Vagina (tissue), 2 donors: ENCODE measurements at regions not wholly inside any gene's neighbourhood (a gene's known extent, or its start where the extent isn't known, plus 50 kb on each side); places are given as distances from the start of the nearest gene placed in this dataset.

ENCODE experiments used
- DNase-seq, 2 donors: peaks; one replicate each; pipeline ENCODE4 v3.0.0-alpha.2; 2017; ENCODE audit errors: extremely low spot score in 2 of 2
- H3K27ac ChIP-seq: fragments of 200-600 bp; sonication (generic); one replicate; pipeline ENCODE4 v1.5.1; 2019
- H3K27me3 ChIP-seq: fragments of 200-600 bp; sonication (generic); one replicate; pipeline ENCODE4 v1.5.1; 2019
- H3K36me3 ChIP-seq, 2 donors: fragments of 200-600 bp; sonication (generic); one replicate each; pipeline ENCODE4 v1.5.1; 2017 to 2019
- H3K4me1 ChIP-seq: fragments of 200-600 bp; sonication (generic); one replicate; pipeline ENCODE4 v1.5.1; 2019
- H3K4me3 ChIP-seq, 2 donors: fragments of 200-600 bp; sonication (generic); 1 replicate in 1 of 2; 2 replicates in 1 of 2; pipeline ENCODE4 v1.5.1; 2016 to 2019
- H3K9me3 ChIP-seq: fragments of 200-600 bp; sonication (generic); one replicate; pipeline ENCODE4 v1.5.1; 2019
- POLR2A ChIP-seq, 2 donors: fragments of 450-650 bp; IDR thresholded peaks; one replicate each; pipeline ENCODE4 v1.6.1; 2017; ENCODE audit warnings: antibody characterized with exemption in 2 of 2, mild to moderate bottlenecking in 2 of 2, moderate library complexity in 2 of 2
- POLR2AphosphoS5 ChIP-seq, 2 donors: sonication (generic); formaldehyde crosslinking; IDR thresholded peaks; one replicate each; pipeline ENCODE4 v1.9.0; 2017; ENCODE audit warnings: antibody characterized with exemption in 2 of 2, mild to moderate bottlenecking in 2 of 2, low read depth in 1 of 2; ENCODE audit not compliant: insufficient read depth in 1 of 2
- intact Hi-C: fragments of 100-400 bp; cut with DNase I; formaldehyde crosslinking; loops from one replicate; pipeline ENCODE4 v1.15.1; 2023
- TF ChIP-seq, protein P1 (sequence below), 3 experiments: fragments of 450-650 bp in 2 of 3; fragments of 200-600 bp in 1 of 3; sonication (generic) in 1 of 3; IDR thresholded peaks; one replicate each; pipeline ENCODE4 v1.5.1; 2017 to 2019; ENCODE audit warnings: antibody characterized with exemption in 3 of 3, mild to moderate bottlenecking in 2 of 3, moderate library complexity in 2 of 3

DNA sequence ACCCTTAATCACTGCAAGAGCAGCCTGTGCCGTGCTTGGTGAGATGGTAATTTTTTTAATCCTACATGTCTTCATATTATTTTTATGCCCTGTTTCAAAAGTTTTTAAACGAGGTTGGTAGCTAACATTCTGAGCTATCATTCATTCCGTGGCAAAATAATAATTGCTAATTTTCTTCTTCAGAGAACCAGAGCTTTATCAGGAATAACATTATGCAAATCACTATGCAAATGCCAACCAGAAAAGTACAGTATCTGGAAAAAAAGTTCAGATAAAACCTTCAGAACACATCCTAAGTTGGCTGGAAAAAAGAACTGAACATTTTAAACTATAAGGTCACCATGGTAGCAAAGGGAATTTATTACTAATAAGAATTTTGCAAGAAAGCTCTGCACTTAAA is 165.1 kb upstream of the NABP1 start:
- intact Hi-C loops, result no loop called here

DNA sequence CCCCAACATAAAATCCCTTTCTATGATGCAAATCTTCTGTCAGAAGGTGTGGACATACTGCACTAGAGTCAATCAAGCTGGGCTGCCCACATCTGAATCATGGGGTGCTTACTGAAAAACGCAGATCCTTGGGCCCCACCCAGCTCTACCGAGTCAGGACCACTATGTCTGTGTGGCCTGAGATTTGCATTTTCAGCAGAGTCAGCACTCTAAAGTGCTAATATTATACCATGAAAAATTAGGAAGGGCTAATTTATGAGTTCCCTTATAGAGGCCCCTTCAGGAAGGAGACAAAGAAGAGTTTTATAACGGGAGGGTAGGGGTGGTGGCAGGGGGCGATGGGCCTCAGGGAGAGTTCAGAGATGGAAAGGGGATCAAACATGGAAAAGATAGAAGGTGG is 163.3 kb upstream of the NABP1 start:
- TF ChIP-seq POLR2A (IDR thresholded peaks at IDR 0.05) (no peak), POLR2AphosphoS5 (IDR thresholded peaks at IDR 0.05; ENCODE audit: insufficient read depth in 1 of 2, low read depth in 1 of 2) (no peak)
- TF ChIP-seq, protein P1, sequence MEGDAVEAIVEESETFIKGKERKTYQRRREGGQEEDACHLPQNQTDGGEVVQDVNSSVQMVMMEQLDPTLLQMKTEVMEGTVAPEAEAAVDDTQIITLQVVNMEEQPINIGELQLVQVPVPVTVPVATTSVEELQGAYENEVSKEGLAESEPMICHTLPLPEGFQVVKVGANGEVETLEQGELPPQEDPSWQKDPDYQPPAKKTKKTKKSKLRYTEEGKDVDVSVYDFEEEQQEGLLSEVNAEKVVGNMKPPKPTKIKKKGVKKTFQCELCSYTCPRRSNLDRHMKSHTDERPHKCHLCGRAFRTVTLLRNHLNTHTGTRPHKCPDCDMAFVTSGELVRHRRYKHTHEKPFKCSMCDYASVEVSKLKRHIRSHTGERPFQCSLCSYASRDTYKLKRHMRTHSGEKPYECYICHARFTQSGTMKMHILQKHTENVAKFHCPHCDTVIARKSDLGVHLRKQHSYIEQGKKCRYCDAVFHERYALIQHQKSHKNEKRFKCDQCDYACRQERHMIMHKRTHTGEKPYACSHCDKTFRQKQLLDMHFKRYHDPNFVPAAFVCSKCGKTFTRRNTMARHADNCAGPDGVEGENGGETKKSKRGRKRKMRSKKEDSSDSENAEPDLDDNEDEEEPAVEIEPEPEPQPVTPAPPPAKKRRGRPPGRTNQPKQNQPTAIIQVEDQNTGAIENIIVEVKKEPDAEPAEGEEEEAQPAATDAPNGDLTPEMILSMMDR (IDR thresholded peaks at IDR 0.05), result no peak
- intact Hi-C loops, result loop anchor here (5.0 kb wide), 1 partner anchor 347 kb away; no protein-coding TSS in a partner anchor

More for the DNA sequence above, 165.1 kb upstream of the NABP1 start:
- H3K4me1 ChIP-seq, result no peaks in the 10 kb centered on the region
- DNase-seq, result no peak
- no peaks in the 10 kb centered on the region for H3K9me3 ChIP-seq
- TF ChIP-seq POLR2A (IDR thresholded peaks at IDR 0.05) (no peak), POLR2AphosphoS5 (IDR thresholded peaks at IDR 0.05; ENCODE audit: insufficient read depth in 1 of 2, low read depth in 1 of 2) (no peak)
- TF ChIP-seq, protein P1 (IDR thresholded peaks at IDR 0.05), result no peak
- H3K27ac ChIP-seq, result no peak overlapping the region
- no peaks in the 10 kb centered on the region for H3K27me3 ChIP-seq
- no peak overlapping the region for H3K4me3 ChIP-seq
- H3K36me3 ChIP-seq, result no peaks in the 10 kb centered on the region

DNA sequence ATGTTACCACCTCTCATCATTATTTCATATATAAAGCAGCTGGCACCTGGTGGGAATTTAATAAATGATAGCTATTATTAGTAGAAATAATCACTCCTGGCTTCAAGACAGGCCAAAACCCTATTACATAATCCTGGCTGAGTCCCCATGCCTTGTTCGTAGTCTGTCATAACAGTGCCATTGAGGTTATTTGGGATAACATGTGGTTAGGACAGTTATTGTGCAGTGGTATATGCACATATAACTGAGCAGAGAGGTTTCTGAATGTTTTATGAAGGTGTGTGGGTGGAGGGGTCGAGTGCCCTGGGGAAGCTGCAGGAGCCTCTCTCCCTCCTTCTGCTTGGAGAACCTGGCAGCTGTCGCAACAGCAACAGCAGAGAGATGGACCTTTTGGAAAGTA is 162.4 kb upstream of the NABP1 start:
- Histone ChIP-seq H3K4me3 (no peak overlapping the region), H3K27me3 (no peaks in the 10 kb centered on the region), H3K36me3 (no peaks in the 10 kb centered on the region), H3K4me1 (no peaks in the 10 kb centered on the region), H3K9me3 (no peaks in the 10 kb centered on the region), H3K27ac (no peak overlapping the region)
- intact Hi-C loops, result loop anchor here (5.0 kb wide), 1 partner anchor 348 kb away; no protein-coding TSS in a partner anchor
- no peak for DNase-seq
- TF ChIP-seq POLR2A (IDR thresholded peaks at IDR 0.05) (no peak), POLR2AphosphoS5 (IDR thresholded peaks at IDR 0.05; ENCODE audit: insufficient read depth in 1 of 2, low read depth in 1 of 2) (no peak)
- TF ChIP-seq, protein P1 (IDR thresholded peaks at IDR 0.05), result no peak

More for the DNA sequence above, 163.3 kb upstream of the NABP1 start:
- no peaks in the 10 kb centered on the region for H3K9me3 ChIP-seq
- H3K36me3 ChIP-seq, result no peaks in the 10 kb centered on the region
- no peaks in the 10 kb centered on the region for H3K4me1 ChIP-seq
- DNase-seq, result no peak
- no peak overlapping the region for H3K27ac ChIP-seq
- H3K4me3 ChIP-seq, result no peak overlapping the region
- no peaks in the 10 kb centered on the region for H3K27me3 ChIP-seq

DNA sequence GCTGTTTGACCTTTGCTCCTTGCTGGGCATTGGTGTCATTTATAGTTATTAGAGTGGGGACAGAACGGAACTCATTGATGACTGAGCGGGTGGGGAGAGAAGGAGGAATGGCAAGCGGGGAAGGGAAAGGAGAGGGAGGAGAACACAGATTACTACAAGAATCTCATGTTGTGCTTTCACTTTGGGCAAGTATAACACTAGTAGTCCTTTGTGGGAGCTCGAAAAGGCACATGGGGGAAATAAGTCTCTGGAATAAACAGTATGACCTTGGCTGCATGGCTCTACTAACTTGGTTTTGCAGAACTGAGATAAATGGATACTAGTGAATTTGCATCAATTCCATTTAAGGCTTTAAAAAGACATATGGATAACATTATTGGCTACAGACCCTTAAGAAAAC is 161.7 kb upstream of the NABP1 start:
- Histone ChIP-seq H3K27ac (no peak overlapping the region), H3K27me3 (no peaks in the 10 kb centered on the region), H3K36me3 (no peaks in the 10 kb centered on the region), H3K4me1 (no peaks in the 10 kb centered on the region), H3K4me3 (no peak overlapping the region), H3K9me3 (no peaks in the 10 kb centered on the region)
- TF ChIP-seq POLR2AphosphoS5 (IDR thresholded peaks at IDR 0.05; ENCODE audit: insufficient read depth in 1 of 2, low read depth in 1 of 2), result no peak
- TF ChIP-seq, protein P1 (IDR thresholded peaks at IDR 0.05), result no peak
- no peak for TF ChIP-seq POLR2A (IDR thresholded peaks at IDR 0.05)
- intact Hi-C loops, result loop anchor here (5.0 kb wide), 1 partner anchor 349 kb away; no protein-coding TSS in a partner anchor
- no peak for DNase-seq

DNA sequence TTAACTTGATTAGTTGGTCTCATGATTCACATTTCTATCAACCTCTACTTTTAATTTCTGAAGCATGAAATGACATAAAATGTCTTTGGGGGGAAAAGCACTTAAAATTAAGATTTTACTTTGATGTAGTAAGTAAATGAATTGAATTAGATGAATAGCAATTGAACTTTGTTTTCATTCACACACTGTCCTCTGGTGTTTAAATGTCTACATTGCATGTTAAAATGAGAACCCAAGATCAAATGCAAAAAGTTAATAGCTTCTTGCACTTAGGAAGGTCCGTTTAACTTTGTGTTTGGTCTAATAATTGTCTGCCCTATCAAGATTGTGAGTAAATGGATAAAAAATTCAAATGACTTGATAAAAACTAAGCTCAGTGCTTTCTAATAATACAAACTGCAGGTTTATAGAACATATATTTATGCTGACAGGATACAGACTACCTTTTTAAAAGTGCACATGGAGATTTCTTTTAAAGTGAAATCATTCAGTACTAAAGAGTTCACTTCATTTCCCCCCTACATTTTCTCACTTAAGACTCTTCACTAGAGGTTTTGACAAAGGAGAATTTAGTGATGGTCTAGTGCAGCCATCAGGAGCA is 156.2 kb upstream of the NABP1 start:
- no peak overlapping the region for H3K4me3 ChIP-seq
- intact Hi-C loops, result no loop called here
- DNase-seq, result no peak

More for the DNA sequence above, 156.2 kb upstream of the NABP1 start:
- Histone ChIP-seq H3K27me3 (no peaks in the 10 kb centered on the region), H3K4me1 (no peaks in the 10 kb centered on the region), H3K27ac (no peak overlapping the region), H3K9me3 (no peaks in the 10 kb centered on the region), H3K36me3 (no peaks in the 10 kb centered on the region)
- TF ChIP-seq POLR2AphosphoS5 (IDR thresholded peaks at IDR 0.05; ENCODE audit: insufficient read depth in 1 of 2, low read depth in 1 of 2), result no peak
- TF ChIP-seq, protein P1 (IDR thresholded peaks at IDR 0.05), result peak; percentile 39 to 80 (median 66)
